GM21528 (cell line): ENCODE measurements at regions not wholly inside any gene's neighbourhood (a gene's known extent, or its start where the extent isn't known, plus 50 kb on each side); places are given as distances from the start of the nearest gene placed in this dataset.

Experiments used
- ATAC-seq: cut with Tn5 transposase; IDR thresholded peaks from one replicate; pipeline ENCODE4 v1.9.1; 2021; ENCODE audit warnings: mild to moderate bottlenecking, moderate library complexity; ENCODE audit not compliant: unreplicated experiment, low FRiP score

- ATAC-seq, result no peak
Measured at GRCh38 chr18:27239669-27240068, 54.6 kb upstream of the CHST9 start.

GRCh38 chr18:27235218-27235870 is 50.2 kb upstream of the CHST9 start:
- ATAC-seq, result no peak
